ENCODE measurements at regions not wholly inside any gene's neighbourhood (a gene's known extent, or its start where the extent isn't known, plus 50 kb on each side); places are given as distances from the start of the nearest gene placed in this dataset.

GRCh38 chr15:91605576-91605975 lies 247.9 kb upstream of the SLCO3A1 start:
- Histone ChIP-seq H3K4me2 (ENCODE audit: insufficient read depth, low read length) (no peak overlapping the region), H3K9me1 (ENCODE audit: control insufficient read depth, insufficient read depth, low read length) (no peaks in the 10 kb centered on the region), H4K20me1 (replicated peaks; ENCODE audit: control insufficient read depth, insufficient read depth, low read length) (no peaks in the 10 kb centered on the region), H3K27me3 (ENCODE audit: control insufficient read depth in 2 of 2, insufficient read depth in 2 of 2, low read length in 2 of 2) (0 out of 5 replicates have a peak, but pooled peaks cover 0 to 3% of the 10 kb centered on the region in 2 experiments), H3K27ac (ENCODE audit: extremely low read depth, low read depth, low read length) (no peak overlapping the region), H3K79me2 (ENCODE audit: control insufficient read depth, insufficient read depth, low read length) (no peaks in the 10 kb centered on the region), H3K9me3 (replicated peaks; ENCODE audit: control insufficient read depth, insufficient read depth, low read depth, low read length) (no peaks in the 10 kb centered on the region), H3K4me1 (replicated peaks in 1 of 2; ENCODE audit: control insufficient read depth in 2 of 2, insufficient read depth in 2 of 2, low read length in 2 of 2) (no peaks in the 10 kb centered on the region), H3K36me3 (ENCODE audit: control insufficient read depth, insufficient read depth, low read length) (no peaks in the 10 kb centered on the region), H3K9ac (ENCODE audit: insufficient read depth in 1 of 2, low read depth in 2 of 2, low read length in 2 of 2) (no peak overlapping the region), H2AFZ (ENCODE audit: low read depth, low read length) (no peak overlapping the region), H3K4me3 (no peak overlapping the region)
- no peak for FAIRE-seq
- BruUV-seq (replicated peaks) = no TSS peak
- ATAC-seq = no peak
- intact Hi-C loops (cut with micrococcal nuclease) = loop anchor here (10.0 kb wide), 1 partner anchor 301 kb away; no protein-coding TSS in a partner anchor
- in situ Hi-C loops (cut with MboI) = no loop called here
- CTCF ChIA-PET (ENCODE audit: low intra/inter-chr PET ratio) = no interaction called here
- POLR2A ChIA-PET = interaction anchor here (0.6 to 1.1 kb wide), 2 partner anchors 10 to 117 kb away, joined by 3 to 4 read pairs; no protein-coding TSS in a partner anchor
- WGBS (ENCODE audit: insufficient coverage, low coverage, missing lambda C conversion rate) = 3% methylated on average over 2 of the region's 2 CpGs
- TF ChIP-seq FOXP1 (CRISPR knock-in tag; IDR thresholded peaks at IDR 0.05) (no peak), PHF20 (IDR thresholded peaks at IDR 0.05; ENCODE audit: partially characterized antibody) (no peak), TFAP4 (CRISPR knock-in tag; IDR thresholded peaks at IDR 0.05; ENCODE audit: borderline replicate concordance) (no peak), PREB (CRISPR knock-in tag; IDR thresholded peaks at IDR 0.05) (no peak), PTRF (tag; IDR thresholded peaks at IDR 0.05) (no peak), ZFX (CRISPR knock-in tag; IDR thresholded peaks at IDR 0.05) (no peak), PHB2 (IDR thresholded peaks at IDR 0.05; ENCODE audit: low read depth) (no peak), MYC (IDR thresholded peaks at IDR 0.05; ENCODE audit: low read depth, low read length) (no peak), MYC (CRISPR knock-in tag; IDR thresholded peaks at IDR 0.05; ENCODE audit: borderline replicate concordance, low read depth) (no peak), KLF13 (tag; IDR thresholded peaks at IDR 0.05; ENCODE audit: borderline replicate concordance, low read depth) (no peak), HMGXB4 (CRISPR knock-in tag; IDR thresholded peaks at IDR 0.05) (no peak)
- no peak for DNase-seq (ENCODE audit: extremely low read depth in 1 of 4, low spot score in 3 of 4)
